Fibroblast of villous mesenchyme (primary cell): ENCODE measurements at regions not wholly inside any gene's neighbourhood (a gene's known extent, or its start where the extent isn't known, plus 50 kb on each side); places are given as distances from the start of the nearest gene placed in this dataset.

Source experiments
- DNase-seq: peaks from one replicate; pipeline ENCODE4 v3.0.0-alpha.2; 2010; ENCODE audit warnings: low read depth
- H3K4me3 ChIP-seq: 2 replicates; pipeline ENCODE4 v1.5.1; 2011; ENCODE audit warnings: low read depth, mild to moderate bottlenecking, low read length
- TF ChIP-seq, protein P1 (sequence below): IDR thresholded peaks from 2 replicates; pipeline ENCODE4 v1.5.1; 2012; ENCODE audit warnings: low read depth, mild to moderate bottlenecking, low read length; ENCODE audit not compliant: insufficient read depth

DNA sequence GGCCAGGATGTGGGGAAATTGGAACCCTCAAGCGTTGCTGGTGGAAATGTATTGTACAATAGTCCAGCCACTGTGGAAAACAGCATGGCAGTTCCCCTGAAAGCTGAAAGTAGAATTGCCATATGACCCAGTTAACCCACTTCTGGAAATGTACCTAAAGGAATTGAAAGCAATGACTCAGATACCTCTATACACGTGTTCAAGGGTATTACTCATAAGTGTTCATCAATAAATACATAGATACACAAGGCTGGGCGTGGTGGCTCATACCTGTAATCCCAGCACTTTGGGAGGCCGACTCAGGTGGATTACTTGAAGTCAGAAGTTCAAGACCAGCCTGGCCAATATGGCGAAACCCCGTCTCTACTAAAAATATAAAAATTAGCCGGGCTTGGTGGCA lies 71.9 kb upstream of the IRS2 start:
- TF ChIP-seq, protein P1, sequence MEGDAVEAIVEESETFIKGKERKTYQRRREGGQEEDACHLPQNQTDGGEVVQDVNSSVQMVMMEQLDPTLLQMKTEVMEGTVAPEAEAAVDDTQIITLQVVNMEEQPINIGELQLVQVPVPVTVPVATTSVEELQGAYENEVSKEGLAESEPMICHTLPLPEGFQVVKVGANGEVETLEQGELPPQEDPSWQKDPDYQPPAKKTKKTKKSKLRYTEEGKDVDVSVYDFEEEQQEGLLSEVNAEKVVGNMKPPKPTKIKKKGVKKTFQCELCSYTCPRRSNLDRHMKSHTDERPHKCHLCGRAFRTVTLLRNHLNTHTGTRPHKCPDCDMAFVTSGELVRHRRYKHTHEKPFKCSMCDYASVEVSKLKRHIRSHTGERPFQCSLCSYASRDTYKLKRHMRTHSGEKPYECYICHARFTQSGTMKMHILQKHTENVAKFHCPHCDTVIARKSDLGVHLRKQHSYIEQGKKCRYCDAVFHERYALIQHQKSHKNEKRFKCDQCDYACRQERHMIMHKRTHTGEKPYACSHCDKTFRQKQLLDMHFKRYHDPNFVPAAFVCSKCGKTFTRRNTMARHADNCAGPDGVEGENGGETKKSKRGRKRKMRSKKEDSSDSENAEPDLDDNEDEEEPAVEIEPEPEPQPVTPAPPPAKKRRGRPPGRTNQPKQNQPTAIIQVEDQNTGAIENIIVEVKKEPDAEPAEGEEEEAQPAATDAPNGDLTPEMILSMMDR, result no peak
- no peak overlapping the region for H3K4me3 ChIP-seq

DNA sequence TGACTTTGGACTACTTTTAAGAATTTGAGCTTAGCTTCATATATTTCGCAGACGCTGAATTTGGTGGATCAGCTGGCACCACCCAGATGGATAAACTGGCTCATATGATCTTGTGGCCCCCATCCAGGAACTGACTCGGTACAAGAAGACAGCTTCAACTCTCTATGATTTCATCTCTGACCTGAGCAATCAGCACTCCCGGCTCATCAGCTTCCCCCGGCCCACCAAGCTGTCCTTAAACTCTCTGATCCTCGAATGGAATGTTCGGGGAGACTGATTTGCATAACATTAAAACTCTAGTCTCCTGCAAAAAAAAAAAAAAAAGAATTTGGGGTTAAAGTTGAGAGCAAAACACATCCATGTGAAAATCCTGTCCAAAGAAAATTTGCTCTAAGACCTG lies 71.4 kb upstream of the IRS2 start:
- H3K4me3 ChIP-seq, result no peak overlapping the region
- DNase-seq, result no peak
- TF ChIP-seq, protein P1, result no peak

More for the DNA sequence above, 71.9 kb upstream of the IRS2 start:
- DNase-seq, result no peak

DNA sequence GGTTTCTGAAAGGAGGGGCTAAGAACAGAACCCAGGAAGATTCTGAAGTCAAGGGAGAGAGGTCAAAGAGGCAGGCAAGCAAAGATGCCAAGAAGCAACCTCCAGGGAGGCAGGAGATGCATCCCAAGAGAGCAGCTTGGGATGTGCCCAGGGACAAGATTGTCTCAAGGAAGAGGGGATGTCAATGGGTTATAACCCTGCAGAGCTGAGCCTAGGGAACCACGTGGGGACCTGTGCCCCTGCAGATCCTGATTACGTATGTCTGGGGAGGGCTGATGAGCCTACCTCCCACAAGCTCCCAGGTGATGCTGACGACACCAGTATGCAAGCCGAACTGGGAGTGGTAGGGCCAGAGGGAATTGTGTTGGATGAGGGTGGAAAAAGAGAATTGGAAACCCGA lies 70.9 kb upstream of the IRS2 start:
- H3K4me3 ChIP-seq, result no peak overlapping the region
- TF ChIP-seq, protein P1, result no peak
- no peak for DNase-seq

DNA sequence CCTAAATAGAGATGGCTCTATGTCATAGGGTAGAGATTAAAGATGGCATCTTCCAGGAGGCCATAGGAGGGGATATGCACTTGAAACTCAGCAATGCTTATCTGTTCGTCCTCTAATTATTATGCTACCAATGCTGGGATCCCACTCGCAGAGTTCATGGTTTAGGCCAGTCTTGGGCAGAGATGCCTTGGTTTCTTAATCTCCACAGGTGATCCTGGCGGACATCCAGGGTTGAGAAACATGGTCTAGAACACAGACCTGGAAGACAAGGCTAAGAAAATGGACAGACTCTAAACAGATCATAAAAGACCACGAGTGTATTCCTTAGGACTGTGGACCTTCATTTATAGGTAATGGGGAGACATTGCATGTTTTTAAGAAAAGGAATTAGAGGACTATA lies 70.0 kb upstream of the IRS2 start:
- DNase-seq, result no peak
- TF ChIP-seq, protein P1, result no peak
- H3K4me3 ChIP-seq, result no peak overlapping the region

DNA sequence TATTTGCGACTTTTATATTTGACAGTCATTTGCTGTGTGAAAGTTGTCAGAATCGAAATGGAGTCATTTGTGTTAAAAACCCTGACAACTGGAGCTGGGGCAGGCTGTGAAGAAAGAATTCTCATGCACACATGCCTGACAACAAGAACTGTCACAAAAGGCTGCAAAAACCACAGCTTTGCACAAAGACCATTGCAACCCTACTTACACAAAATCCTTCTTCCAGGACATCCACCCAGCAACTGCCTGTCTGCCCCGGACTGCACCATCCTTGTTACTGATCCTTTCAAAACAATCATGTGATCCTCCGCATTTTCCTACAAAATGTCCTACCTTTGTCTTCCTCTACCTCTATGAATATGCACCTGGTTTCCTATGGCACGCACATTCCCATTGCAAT lies 66.8 kb upstream of the IRS2 start:
- DNase-seq, result no peak
- H3K4me3 ChIP-seq, result no peak overlapping the region
- TF ChIP-seq, protein P1, result no peak

DNA sequence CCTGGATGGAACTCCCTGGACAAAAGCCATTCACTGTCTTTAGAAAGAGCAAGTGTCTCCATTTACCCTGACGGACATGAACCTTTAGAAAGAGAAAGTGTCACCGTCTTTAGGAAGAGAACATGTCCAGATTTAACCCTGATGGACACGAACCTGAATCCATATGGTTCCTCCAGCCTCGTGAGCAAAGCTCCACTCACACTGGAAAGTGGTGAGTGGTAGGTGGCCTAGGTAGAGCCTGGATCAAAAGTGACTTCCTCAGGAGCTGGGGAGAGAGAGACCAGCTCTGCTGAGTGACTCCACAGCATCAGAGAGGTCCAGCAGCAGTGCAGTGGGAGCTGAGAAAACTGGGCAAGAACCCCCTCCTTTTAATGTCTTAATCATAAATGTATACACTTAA lies 59.8 kb upstream of the IRS2 start:
- no peak for DNase-seq
- no peak overlapping the region for H3K4me3 ChIP-seq
- TF ChIP-seq, protein P1, result no peak

DNA sequence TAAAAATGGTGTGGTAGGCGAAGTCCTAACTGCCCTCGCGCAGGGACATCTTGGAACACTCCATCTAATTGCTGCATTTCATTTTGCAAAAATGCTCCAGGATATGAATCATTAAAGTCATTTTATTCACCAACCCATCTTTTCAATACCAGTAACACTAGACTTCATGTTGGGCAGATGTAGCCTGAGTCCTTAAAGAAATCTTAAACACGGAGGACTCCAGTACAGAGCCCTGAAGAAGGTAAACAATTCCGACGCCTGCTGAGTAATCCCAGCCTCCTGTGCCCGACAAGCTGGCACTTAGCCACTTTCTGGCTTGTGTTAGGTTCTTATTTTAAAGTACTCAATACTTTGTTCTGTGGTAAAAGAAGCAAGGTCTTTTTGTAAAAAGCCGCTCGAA lies 58.0 kb upstream of the IRS2 start:
- H3K4me3 ChIP-seq, result no peak overlapping the region
- TF ChIP-seq, protein P1, result no peak
- DNase-seq, result no peak
